HuH-7.5 (cell line): ENCODE measurements at regions not wholly inside any gene's neighbourhood (a gene's known extent, or its start where the extent isn't known, plus 50 kb on each side); places are given as distances from the start of the nearest gene placed in this dataset.

Source experiments
- DNase-seq: peaks from one replicate; pipeline ENCODE4 v3.0.0; 2011; ENCODE audit warnings: low spot score

DNA sequence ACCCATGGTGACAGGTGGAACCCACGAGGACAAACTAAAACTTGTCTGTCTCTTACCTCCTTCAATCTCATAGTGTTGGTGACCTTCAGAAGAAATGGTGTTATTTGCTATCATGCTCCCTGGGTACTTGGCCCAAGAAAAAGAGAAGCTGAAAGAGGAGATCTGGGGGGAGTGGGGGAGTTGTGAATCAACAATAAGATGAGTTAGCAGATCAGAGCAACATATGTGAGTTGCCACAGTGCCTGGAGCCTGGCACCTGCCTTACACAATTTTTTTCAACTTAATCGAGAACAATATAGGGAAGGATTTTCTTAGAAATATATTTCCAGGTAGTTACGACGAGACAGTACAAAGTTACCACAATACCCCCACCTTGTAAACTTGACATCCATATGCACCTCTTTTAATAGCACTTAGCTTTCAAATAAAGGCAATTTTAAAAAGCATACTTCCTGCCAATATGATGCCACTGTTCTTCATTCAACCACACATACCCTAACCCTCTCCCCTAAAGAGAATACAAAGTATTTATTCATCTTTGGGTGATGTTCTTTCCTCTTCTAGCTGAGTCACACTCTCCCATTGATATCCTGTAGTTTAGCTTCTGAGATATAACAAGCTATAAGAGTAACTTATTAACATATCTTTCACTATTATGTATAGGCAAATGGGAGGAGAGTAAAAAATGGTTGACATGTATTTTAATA lies 424.1 kb upstream of the OR4E1 start:
- DNase-seq, result no peak

DNA sequence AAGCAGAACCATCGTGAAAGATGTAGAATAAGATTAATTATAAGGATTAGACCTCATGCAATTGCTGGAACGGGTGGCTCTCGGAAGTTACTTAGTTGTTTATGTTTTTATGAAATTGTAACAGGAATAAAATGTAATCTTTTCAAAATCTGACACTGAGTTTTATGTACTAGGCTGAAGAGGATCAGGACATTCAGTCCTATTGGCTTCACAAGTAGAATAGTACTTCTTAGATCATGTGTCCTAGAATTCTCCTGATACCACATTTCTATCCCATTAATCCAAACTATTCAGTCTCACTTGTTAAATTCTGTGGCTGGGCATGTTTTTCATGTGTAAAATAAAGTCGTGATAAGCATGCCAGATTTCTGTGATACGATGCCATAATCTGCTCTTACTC lies 423.5 kb upstream of the OR4E1 start:
- DNase-seq, result no peak

DNA sequence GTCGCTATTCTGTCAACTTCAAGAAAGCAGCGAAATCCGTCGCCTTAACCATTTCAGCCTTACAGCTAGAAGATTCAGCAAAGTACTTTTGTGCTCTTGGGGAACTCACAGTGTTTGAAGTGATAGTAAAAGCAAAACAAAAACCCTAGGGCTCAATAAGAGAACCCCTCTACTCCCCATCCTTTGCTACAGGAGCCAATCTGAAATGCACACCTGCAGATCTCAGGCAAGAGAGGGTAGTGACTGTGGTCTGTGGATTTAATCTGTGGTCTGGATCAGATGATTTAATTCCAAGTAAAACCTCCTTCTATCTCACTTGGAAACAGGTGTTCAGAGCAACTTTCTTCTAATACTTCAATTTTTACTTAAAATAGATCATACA lies 422.9 kb upstream of the OR4E1 start:
- no peak for DNase-seq

DNA sequence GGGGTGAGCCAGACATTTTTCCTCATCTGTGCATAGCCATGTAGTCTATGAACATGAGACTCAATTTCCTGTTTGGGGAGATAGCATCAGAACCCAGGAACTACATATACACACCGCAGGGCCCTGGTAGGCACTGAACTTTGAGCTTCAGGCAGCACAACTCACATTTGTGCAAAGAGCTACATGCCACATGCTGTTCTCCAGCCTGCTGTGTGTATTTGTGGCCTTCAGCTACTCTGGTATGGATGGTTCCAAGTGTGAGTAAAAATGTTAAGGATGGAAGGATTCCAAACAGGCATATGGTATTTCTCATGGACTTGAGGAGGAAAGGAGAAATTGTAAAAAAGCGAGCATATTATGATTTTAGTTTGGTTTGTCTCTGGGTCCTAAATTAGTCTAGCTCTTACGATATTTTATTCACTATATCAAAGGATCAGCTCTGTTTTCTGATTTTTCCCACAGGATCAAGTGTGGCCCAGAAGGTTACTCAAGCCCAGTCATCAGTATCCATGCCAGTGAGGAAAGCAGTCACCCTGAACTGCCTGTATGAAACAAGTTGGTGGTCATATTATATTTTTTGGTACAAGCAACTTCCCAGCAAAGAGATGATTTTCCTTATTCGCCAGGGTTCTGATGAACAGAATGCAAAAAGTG lies 422.4 kb upstream of the OR4E1 start:
- no peak for DNase-seq

DNA sequence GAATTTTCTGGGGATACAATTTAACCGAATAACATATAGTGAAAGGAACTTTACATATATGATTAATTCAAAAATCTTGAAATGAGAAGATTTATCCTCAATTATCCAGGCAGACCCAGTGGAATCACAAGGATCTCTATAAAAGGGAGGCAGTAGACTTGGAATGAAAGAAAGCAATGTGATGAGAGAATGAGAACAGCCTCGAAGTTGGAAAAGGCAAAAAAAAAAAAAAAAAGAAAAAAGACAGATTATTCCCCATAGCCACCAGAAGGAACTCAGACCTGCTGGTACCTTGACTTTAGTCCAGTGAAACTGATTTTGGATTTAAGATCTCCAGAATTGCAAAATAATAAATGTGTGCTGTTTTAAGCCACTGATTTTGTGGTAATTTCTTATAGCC lies 416.3 kb upstream of the OR4E1 start:
- DNase-seq, result no peak

DNA sequence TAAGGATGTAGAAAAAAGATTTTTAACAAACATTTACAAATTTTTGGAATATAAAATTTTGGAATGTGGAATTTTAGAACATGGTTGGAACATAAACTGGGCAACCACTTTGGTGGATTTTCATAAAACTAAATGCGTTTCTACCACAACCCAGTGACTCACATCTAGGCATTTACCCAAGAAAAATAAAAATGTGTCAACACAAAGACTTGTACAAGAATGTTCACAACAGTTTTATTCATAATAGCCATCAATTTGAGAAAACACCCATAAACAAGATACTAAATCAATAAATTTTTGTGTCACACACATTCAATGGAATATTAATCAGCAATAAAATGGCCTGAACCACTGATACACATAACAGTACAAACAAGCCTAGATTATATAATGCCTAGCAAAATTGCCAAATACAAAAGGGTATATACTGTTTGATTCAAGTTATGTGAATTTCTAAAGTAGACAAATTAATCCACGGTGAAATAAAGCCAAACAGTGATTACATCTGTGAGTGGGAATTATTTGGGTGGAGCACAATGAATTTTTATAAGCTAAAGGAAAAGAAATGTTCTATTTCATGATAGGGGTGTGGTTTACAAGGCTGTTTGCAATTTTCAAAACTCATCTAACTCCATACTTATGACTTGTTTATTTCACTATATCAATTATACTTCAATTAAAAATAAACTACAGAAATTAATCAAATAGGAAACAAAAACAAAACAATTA lies 415.2 kb upstream of the OR4E1 start:
- no peak for DNase-seq

DNA sequence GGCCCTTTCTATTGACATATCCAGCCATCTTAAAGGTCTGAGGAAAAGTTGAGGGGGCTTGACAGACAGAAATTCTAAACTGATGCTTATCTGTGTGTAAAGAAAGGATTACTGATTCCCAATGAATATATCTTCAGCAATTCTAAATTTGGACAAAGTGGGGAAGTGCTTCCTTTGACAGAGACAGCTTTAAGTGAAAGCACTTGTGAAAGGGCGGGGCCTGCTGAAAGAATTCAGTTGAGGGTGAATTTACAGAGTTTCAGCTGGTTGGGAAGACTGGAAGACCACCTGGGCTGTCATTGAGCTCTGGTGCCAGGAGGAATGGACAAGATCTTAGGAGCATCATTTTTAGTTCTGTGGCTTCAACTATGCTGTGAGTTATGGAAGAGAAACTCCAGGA lies 412.5 kb upstream of the OR4E1 start:
- DNase-seq, result no peak

DNA sequence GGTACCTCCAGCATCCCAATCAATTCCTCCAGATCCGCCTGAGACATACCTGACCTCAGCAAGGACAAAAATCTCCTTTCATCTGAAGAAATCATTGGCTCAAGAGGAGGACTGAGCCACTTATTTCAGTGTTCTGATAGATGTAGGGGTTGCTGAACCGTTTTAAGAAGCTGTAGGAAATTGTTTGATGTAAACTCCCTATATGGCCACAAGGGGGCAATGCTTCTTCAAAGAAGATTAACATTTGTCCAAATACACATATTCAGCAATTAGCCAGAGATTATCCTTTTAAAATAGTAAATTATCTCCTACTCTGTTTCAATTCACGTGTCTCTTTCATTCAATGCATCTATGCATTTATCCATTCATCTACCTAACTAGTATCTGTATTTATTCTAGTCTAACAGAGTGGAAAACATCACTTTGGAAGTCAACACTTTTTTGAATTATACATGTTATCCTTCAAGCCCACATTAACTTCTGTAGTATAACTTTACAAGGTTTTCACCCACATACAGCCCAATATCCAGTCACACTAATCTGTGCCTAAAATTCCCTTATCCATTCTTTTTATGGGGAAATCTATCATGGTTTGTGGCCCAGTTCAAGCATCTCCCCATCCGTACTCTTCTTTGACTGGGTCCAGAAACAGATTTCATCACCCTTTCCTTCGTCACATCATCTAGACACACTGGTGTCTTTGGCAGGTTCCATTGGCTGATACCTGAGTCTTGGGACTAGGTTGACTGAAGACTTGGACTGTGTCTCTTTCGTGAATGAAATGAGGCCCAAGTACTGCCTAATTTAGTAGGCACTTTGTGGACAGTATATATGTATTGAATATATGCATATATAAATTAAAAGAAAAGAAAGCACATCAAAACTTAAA lies 411.0 kb upstream of the OR4E1 start:
- DNase-seq, result peak; percentile 8

DNA sequence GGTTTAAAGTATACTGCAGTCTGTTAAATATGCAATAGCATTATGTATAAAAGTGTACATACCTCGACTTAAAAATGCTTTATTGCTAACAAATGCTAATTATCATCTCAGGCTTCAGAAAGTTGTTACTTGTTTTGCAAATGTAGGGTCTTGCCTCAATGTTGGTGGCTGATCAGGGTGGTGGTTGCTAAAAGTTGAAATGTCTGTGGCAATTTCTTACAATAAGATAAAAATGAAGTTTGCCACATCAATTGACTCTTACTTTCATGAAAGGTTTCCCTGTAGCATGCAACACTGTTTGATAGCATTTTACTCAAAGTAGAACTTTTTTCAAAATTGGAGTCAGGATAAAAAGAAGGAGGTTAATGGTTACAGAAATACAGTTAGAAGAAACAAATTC lies 407.7 kb upstream of the OR4E1 start:
- no peak for DNase-seq

DNA sequence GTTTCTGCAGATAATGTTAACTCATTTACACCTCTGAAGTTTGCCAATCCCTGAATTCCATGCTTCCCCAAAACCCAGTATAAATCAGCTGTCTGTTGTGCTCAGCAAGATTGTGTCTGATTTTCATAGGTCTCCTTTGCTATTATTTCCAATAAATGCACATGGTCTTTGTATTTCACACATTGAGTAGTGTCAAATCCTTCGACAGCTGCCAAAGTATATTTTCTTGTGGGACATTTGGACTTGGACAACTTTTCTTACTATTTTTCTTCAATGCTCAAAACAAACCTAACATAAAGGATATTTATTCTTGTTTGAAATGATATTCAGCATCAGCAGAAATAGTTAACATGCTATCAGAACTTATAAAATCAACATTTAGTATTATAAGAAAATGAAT lies 406.1 kb upstream of the OR4E1 start:
- no peak for DNase-seq

DNA sequence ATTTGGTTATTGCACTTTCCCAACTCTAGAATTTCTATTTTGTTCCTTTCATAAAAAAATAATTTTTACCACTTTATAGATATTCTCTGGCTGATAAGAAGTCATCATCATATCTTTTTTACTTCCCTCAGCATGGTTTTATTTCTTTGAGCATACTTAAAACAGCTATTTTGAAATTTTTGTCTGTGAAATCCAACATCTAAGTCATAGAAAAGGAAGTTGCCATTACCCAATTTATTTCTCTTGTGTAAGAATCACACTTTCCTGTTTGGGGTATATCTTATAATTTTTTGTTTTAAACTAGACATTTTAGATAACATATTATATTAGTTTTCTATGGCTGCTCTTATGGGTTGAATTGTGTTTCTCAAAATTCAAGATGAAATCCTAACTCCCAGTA lies 400.2 kb upstream of the OR4E1 start:
- DNase-seq, result no peak

DNA sequence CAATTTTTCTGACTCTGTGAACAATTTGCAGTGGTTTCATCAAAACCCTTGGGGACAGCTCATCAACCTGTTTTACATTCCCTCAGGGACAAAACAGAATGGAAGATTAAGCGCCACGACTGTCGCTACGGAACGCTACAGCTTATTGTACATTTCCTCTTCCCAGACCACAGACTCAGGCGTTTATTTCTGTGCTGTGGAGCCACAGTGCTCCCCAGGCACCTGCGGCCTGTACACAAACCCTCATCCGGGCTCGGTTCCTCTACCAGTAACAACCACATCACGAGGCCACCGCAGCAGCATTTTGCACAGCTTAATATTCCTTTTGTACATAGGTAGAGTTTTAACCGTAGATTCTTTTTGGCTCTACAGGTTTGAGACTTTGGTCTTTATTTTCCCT lies 397.4 kb upstream of the OR4E1 start:
- DNase-seq, result no peak

DNA sequence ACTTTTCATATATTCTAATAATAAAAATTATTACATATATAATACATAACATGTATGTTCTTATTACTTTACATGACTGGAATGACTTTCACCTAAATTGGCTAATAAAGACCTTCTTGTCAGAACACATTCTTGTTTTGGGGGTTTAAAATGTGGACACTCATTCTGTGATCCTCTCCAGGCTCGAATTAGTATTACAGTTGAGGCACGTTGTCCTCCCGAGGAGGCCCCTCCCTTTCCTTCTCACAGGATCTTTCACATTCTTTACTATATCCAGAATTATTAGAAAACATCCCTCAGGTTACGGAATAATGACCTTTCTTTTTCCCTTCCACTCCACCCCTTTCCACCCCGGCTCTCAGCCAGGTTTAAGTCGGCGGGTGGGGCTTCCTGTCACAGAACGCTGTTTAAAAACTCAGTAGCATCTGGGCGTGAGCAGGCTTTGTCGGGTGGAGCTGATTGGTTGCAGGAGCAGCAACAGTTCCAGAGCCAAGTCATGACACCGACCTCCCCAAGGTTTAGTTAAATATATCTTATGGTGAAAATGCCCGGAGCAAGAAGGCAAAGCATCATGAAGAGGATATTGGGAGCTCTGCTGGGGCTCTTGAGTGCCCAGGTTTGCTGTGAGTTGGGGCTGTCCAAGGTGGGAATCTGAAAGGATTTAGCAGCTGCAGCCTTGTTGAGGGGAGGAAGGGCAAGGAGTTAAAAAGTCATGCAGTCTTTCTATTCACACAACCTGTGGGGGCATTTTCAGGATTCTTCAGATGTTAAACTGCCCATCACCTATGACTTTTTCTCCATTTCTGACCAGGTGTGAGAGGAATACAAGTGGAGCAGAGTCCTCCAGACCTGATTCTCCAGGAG lies 396.7 kb upstream of the OR4E1 start:
- DNase-seq, result no peak

DNA sequence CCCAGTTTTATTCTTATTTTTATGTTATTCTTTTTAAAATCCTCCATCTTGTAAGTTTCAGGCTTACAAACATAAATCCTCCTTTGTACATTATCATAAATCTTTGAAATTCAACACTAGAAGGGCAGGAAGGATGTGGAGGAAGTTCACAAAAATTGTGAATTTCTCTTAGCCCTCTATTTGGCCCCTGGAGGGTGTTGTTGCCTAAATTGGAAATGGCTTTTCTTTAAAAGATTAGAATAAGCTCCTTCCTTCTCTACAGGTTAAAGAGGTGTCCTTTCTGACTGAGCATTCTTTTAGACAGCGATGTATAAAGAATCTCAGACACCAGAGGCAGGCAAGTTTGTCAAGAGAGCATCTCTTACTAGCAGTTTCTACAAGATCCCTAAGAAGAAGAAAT lies 391.7 kb upstream of the OR4E1 start:
- DNase-seq, result no peak

DNA sequence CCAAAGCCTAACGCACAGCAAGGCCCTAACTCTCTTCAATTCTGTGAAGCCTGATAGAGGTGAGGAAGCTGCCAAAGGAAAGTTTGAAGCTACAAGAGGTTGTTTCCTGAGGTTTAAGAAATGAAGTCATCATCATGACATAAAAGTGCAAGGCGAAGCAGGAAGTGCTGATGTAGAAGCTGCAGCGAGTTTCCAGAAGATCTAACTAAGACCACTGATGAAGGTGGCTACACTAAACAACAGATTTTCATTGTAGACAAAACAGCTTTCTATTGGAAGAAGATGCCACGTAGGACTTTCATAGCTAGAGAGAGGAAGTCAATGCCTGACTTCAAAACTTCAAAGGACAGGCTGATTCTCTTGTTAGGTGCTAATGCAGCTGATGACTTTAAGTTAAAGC lies 385.6 kb upstream of the OR4E1 start:
- no peak for DNase-seq

DNA sequence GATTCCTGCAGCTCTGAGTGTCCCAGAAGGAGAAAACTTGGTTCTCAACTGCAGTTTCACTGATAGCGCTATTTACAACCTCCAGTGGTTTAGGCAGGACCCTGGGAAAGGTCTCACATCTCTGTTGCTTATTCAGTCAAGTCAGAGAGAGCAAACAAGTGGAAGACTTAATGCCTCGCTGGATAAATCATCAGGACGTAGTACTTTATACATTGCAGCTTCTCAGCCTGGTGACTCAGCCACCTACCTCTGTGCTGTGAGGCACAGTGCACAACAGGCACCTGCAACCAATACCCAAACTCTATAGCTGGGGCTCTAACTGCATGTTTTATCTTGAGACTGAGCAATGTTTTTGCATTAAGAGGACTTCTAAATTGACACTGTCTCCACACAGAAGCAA lies 379.2 kb upstream of the OR4E1 start:
- no peak for DNase-seq

DNA sequence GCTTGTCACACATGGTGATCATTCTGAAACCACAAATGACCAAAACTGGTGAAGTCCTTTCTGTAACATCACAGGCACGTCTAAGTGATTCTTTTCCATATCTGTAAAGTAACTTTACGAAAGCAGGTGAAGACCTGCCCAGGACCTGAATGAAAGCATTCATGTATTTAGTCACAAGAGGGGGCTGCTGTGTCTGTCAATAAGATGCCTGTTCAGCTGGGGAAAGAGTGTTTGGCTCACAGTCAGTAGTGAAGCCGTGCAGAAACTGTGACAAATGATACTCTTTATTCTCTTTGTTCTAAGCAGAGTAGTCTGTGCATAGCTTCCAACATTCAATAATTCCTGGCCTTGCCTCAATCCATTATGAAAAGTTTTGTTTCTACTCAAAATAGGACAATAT lies 373.5 kb upstream of the OR4E1 start:
- DNase-seq, result peak; percentile 4

DNA sequence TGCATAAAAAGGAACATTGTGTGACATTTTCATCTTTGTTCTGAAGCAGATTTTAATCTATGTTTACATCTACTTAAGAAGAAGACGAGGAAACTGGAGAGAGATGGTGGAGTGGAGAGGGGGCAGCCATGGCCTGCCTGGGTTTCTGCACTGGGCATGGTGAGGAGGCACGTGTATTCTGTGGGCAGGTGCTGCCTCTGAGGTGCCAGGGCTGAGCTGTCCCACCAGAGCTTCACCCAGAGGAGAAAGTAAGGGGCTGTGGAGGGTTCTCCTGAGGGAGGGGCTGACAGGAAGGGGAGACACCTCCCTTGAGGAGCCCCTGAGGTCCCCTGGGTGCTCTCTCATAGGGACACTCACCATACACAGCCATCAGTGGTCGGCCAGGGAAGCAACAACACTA lies 372.4 kb upstream of the OR4E1 start:
- no peak for DNase-seq

DNA sequence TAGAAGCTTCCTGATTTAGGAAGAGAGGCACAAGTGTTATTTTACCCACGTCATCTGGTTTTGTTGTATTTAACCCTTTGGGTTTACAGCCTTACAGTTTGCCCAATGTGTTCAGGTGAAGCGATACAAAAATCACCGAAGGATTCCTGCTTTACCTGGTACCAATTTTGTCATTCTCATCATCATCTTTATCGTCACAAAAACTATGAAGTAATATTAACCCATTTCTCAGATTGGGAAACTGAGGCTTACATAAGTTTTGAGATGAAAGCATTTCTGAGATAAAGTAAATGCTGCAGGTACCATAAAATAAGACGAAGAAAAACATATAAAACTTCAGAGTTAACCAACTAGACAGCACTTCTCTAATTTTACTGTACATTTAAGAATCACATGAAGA lies 370.6 kb upstream of the OR4E1 start:
- DNase-seq, result no peak

DNA sequence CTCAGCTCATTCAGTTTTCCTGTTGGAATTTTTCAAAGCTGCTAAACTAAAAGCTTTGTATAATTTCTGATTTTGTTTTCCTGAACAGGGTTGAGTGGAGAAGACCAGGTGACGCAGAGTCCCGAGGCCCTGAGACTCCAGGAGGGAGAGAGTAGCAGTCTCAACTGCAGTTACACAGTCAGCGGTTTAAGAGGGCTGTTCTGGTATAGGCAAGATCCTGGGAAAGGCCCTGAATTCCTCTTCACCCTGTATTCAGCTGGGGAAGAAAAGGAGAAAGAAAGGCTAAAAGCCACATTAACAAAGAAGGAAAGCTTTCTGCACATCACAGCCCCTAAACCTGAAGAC lies 367.1 kb upstream of the OR4E1 start:
- DNase-seq, result no peak

DNA sequence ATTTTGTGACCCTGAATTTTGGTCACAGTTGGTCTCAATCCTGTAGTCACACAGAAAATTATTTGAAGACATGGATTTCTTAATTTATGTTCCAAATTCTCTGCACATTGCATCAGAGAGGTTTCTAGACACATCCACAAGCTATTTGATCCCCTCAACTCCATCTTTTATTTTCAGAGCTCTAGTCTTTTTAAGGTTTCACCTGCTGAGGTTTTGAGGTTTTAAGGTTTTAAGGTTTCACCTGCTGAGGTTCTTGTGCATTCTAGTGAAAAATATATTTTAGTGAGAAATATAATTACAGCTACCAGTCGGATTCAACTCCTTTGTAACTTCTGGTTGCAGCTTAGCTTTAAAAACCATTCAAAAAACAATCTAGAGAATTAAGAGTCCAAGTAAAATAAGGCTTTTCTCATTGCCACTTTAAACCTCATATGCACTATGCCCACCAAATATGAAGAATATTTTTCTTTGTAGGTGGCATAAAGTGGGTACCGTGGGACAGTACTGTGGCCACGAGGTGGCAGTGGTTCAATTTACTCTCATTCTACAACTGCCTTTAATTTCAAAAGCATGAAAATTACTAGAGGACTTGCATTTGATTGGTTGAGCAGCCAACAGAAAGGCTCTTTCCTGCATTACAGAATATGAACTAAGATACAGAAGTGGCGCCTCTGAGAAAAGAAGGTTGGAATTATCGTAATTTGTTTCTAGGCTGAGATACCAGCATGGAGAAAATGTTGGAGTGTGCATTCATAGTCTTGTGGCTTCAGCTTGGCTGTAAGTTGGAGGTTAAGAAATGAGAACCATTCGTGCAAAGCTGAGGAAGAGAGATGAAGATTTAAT lies 366.5 kb upstream of the OR4E1 start:
- DNase-seq, result no peak
